Bronchial epithelial cell (primary cell): ENCODE measurements at regions not wholly inside any gene's neighbourhood (a gene's known extent, or its start where the extent isn't known, plus 50 kb on each side); places are given as distances from the start of the nearest gene placed in this dataset.

ENCODE experiments used
- DNase-seq: peaks from one replicate; pipeline ENCODE4 v3.0.0-alpha.2; 2010; ENCODE audit warnings: low read depth
- FAIRE-seq: peaks from 2 replicates; lab custom pipeline; 2011; peaks lifted over from hg19 to GRCh38; lab: Jason Lieb, UNC
- H3K27me3 ChIP-seq: 2 replicates; pipeline ENCODE4 v1.5.1; 2011; ENCODE audit warnings: low read length; ENCODE audit not compliant: control insufficient read depth, insufficient read depth
- H3K36me3 ChIP-seq: 2 replicates; pipeline ENCODE4 v1.5.1; 2011; ENCODE audit warnings: low read length; ENCODE audit not compliant: control insufficient read depth, insufficient read depth
- H3K4me3 ChIP-seq: 2 replicates; pipeline ENCODE4 v1.5.1; 2011; ENCODE audit warnings: mild to moderate bottlenecking, low read depth, low read length, control low read depth
- TF ChIP-seq, protein P1 (sequence below): IDR thresholded peaks from 2 replicates; pipeline ENCODE4 v1.5.1; 2011; ENCODE audit warnings: mild to moderate bottlenecking, moderate library complexity, low read length, control low read depth, inconsistent platforms; ENCODE audit not compliant: insufficient read depth, severe bottlenecking

DNA sequence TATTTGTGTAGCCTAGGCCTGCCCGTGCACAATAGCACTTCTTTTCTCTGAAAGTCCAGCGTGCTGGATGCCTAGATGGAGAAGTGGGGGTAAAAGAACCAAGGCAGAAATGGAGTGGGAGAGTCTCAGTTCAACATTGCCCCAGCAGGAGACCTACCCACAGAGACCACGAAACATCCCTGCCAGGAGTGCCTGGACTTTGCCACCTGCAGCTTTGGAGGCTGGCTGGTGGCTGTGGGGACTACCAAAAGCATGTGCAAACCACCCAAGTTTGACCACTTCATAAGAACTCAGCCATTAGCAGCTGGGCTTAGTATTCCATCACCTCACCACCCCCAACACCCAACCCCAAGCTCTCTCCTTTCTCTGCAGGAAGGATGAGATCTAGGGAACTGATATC, 416.9 kb upstream of the ID2 start:
- no peak for DNase-seq
- no peak for FAIRE-seq
- Histone ChIP-seq H3K4me3 (no peak overlapping the region), H3K27me3 (no peaks in the 10 kb centered on the region), H3K36me3 (no peaks in the 10 kb centered on the region)
- TF ChIP-seq, protein P1, sequence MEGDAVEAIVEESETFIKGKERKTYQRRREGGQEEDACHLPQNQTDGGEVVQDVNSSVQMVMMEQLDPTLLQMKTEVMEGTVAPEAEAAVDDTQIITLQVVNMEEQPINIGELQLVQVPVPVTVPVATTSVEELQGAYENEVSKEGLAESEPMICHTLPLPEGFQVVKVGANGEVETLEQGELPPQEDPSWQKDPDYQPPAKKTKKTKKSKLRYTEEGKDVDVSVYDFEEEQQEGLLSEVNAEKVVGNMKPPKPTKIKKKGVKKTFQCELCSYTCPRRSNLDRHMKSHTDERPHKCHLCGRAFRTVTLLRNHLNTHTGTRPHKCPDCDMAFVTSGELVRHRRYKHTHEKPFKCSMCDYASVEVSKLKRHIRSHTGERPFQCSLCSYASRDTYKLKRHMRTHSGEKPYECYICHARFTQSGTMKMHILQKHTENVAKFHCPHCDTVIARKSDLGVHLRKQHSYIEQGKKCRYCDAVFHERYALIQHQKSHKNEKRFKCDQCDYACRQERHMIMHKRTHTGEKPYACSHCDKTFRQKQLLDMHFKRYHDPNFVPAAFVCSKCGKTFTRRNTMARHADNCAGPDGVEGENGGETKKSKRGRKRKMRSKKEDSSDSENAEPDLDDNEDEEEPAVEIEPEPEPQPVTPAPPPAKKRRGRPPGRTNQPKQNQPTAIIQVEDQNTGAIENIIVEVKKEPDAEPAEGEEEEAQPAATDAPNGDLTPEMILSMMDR: no peak

GRCh38 chr2:8265476-8266226, 416.2 kb upstream of the ID2 start:
- Histone ChIP-seq H3K4me3 (no peak overlapping the region), H3K27me3 (no peaks in the 10 kb centered on the region), H3K36me3 (no peaks in the 10 kb centered on the region)
- TF ChIP-seq, protein P1: no peak
- FAIRE-seq: no peak
- no peak for DNase-seq

DNA sequence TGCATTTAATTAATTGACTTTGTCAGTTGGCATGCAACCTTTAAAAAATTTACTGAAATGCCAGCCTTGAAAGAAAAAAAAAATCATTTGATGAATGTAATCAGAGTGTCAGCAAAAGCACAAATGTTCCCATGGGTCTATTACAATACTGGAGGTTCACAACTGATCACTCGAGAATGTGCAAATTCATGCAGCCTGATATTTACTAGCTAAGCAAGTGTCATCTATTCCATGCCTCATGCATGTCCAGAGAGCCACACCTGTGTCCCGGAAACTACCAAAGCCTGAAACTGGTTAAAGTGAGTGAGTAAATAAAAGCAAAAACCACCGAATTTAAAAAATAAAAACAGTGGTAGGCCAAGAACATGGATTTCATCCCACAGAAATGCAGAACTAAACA, 415.3 kb upstream of the ID2 start:
- TF ChIP-seq, protein P1: no peak
- FAIRE-seq: no peak
- H3K4me3 ChIP-seq: no peak overlapping the region
- H3K27me3 ChIP-seq: no peaks in the 10 kb centered on the region
- no peaks in the 10 kb centered on the region for H3K36me3 ChIP-seq
- DNase-seq: no peak

GRCh38 chr2:8267048-8267447, 414.8 kb upstream of the ID2 start:
- TF ChIP-seq, protein P1: no peak
- FAIRE-seq (no peak), DNase-seq (no peak)
- no peaks in the 10 kb centered on the region for H3K27me3 ChIP-seq
- no peak overlapping the region for H3K4me3 ChIP-seq
- H3K36me3 ChIP-seq: no peaks in the 10 kb centered on the region

- TF ChIP-seq, protein P1: no peak
- FAIRE-seq (no peak), DNase-seq (no peak)
- no peaks in the 10 kb centered on the region for H3K36me3 ChIP-seq
- no peak overlapping the region for H3K4me3 ChIP-seq
- H3K27me3 ChIP-seq: no peaks in the 10 kb centered on the region
Observed at GRCh38 chr2:8267721-8268120, 414.1 kb upstream of the ID2 start.

DNA sequence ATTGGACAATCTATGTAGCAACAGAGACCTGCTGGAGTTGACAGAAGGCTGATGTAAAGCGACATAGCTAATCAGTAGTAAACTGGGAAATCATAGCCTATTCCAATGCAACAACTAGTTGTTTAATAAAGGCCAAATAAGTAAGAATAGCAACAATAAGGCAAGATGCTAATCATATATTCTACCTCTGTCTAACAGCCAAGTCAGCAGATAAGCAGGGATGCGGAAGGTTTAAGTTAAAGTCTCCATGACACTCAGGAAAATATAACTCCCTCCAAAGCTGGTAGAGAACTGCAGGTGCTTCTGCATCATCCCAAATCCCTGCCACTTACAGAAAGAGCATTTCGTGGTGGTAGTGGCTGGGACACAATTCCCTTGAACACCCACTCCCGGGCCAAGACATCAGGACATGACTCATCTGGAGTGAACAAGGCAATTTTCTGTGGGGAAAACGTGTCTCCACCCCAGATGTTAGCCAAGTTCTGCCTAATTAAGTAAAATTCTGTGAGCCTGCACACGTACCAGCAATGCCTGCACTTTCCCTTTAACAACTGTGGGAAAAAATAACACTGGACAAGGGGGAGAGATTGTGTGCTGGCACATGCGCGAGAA, 413.6 kb upstream of the ID2 start:
- H3K36me3 ChIP-seq: no peaks in the 10 kb centered on the region
- no peak overlapping the region for H3K4me3 ChIP-seq
- TF ChIP-seq, protein P1: no peak
- DNase-seq (no peak), FAIRE-seq (no peak)
- H3K27me3 ChIP-seq: no peaks in the 10 kb centered on the region
